DND-41 (cell line): ENCODE measurements at regions not wholly inside any gene's neighbourhood (a gene's known extent, or its start where the extent isn't known, plus 50 kb on each side); places are given as distances from the start of the nearest gene placed in this dataset.

Experiments
- CTCF ChIP-seq: IDR thresholded peaks from 2 replicates; pipeline ENCODE4 v1.5.1; 2012; ENCODE audit warnings: borderline replicate concordance, low read length, moderate library complexity, mild to moderate bottlenecking; ENCODE audit not compliant: poor library complexity, severe bottlenecking; ENCODE audit errors: extremely low read depth
- EZH2 ChIP-seq: IDR thresholded peaks from 3 replicates; pipeline ENCODE4 v1.6.1; 2012; ENCODE audit warnings: borderline replicate concordance, low read depth, mild to moderate bottlenecking, moderate library complexity, low read length, inconsistent platforms; ENCODE audit not compliant: severe bottlenecking

- TF ChIP-seq CTCF (no peak), EZH2 (no peak)
These were observed 153.0 kb downstream of the ATOH1 start for GRCh38 chr4:93981594-93981993.
